ENCODE measurements at regions not wholly inside any gene's neighbourhood (a gene's known extent, or its start where the extent isn't known, plus 50 kb on each side); places are given as distances from the start of the nearest gene placed in this dataset.

- peak; percentile 67 for ATAC-seq (ENCODE audit: low FRiP score)
- DNase-seq (ENCODE audit: low spot score): no peak
- TF ChIP-seq, protein P1, sequence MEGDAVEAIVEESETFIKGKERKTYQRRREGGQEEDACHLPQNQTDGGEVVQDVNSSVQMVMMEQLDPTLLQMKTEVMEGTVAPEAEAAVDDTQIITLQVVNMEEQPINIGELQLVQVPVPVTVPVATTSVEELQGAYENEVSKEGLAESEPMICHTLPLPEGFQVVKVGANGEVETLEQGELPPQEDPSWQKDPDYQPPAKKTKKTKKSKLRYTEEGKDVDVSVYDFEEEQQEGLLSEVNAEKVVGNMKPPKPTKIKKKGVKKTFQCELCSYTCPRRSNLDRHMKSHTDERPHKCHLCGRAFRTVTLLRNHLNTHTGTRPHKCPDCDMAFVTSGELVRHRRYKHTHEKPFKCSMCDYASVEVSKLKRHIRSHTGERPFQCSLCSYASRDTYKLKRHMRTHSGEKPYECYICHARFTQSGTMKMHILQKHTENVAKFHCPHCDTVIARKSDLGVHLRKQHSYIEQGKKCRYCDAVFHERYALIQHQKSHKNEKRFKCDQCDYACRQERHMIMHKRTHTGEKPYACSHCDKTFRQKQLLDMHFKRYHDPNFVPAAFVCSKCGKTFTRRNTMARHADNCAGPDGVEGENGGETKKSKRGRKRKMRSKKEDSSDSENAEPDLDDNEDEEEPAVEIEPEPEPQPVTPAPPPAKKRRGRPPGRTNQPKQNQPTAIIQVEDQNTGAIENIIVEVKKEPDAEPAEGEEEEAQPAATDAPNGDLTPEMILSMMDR (IDR thresholded peaks at IDR 0.05): no peak
Observed at GRCh38 chr3:177827511-177828207, 630.4 kb upstream of the TBL1XR1 start.

DNA sequence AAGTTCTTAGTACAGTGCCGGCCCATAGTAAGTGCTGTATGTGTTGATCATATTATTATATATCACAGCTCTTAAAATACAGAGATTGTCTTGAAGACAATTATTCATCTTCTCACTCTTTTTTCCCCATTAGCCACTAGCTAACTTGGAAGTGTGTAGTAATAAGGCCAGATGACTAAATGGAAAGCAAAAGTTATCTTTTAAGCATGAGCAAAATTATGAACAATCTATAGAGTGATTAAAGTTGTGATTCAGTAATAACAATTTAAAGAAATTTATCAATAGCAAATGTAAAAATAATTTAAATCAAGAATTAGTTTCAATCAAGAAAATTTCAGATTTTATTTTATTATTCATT lies 630.9 kb upstream of the TBL1XR1 start:
- no peak for ATAC-seq (ENCODE audit: low FRiP score)
- no peak for DNase-seq (ENCODE audit: low spot score)
- TF ChIP-seq, protein P1 (IDR thresholded peaks at IDR 0.05): no peak

DNA sequence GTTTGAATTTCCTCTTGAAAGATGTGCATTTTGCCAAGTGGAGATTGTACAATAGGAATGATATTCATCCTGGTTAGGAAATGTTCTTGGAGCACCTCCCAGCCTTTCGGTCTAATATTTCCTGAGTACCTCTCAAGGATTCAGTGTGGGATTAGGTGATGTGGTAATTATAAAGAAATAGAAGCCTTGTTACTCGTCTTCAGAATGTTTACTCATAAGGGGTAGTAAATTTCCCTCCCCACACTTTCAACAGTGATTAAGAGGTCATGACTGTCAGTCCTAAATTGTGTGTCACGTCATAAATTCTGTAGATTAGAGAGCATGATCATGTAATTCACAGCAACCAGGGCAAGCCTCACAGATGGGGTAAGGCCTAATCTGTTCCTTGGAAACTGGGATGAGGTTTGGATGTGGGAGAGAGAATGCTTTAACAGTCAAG lies 633.1 kb upstream of the TBL1XR1 start:
- DNase-seq (ENCODE audit: low spot score): no peak
- ATAC-seq (ENCODE audit: low FRiP score): peak; percentile 81
- TF ChIP-seq, protein P1 (IDR thresholded peaks at IDR 0.05): no peak

DNA sequence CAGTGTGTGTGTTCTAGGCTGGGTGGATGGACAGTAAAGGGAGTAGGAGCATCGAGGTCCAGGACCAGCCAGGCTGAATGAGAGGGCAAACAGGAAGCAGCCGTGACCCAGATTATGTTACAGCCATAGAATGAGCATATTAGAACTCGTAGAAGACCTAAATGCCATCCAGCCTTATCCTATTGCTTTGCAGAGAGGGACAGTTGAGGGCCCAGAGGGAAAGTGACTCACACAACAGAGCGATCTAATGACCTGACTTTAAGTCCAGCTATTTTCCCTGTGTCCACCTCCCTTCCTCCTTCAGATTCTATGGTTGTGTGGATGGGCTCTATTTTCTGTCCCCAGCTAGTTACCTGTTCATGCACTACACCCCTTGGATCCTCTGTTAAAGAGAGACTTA lies 634.1 kb upstream of the TBL1XR1 start:
- no peak for DNase-seq (ENCODE audit: low spot score)

GRCh38 chr3:177832880-177833279 lies 635.6 kb upstream of the TBL1XR1 start:
- no peak for DNase-seq (ENCODE audit: low spot score)
- TF ChIP-seq, protein P1 (IDR thresholded peaks at IDR 0.05): no peak
- ATAC-seq (ENCODE audit: low FRiP score): no peak

More for the DNA sequence above, 634.1 kb upstream of the TBL1XR1 start:
- TF ChIP-seq, protein P1 (IDR thresholded peaks at IDR 0.05): no peak
- no peak for ATAC-seq (ENCODE audit: low FRiP score)

DNA sequence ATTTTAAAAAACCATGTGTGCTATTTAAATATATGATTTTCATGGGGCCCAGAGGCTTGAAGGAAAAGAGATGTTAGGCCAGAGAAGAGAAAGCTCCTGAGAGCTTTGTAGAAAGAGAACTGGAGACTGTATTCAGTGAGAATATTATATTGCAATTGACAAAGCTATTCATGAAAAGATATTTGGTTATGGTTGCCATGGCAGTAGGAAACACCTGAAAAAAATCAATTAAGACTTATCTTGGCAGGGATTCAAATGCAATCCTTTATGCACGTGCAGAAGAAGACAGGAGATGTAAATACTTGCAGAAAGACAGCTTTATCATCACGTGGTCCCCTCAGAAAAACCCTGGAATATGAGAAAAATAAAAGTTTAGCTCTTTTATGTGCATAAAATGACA lies 636.0 kb upstream of the TBL1XR1 start:
- no peak for ATAC-seq (ENCODE audit: low FRiP score)
- TF ChIP-seq, protein P1 (IDR thresholded peaks at IDR 0.05): no peak
- DNase-seq (ENCODE audit: low spot score): no peak

DNA sequence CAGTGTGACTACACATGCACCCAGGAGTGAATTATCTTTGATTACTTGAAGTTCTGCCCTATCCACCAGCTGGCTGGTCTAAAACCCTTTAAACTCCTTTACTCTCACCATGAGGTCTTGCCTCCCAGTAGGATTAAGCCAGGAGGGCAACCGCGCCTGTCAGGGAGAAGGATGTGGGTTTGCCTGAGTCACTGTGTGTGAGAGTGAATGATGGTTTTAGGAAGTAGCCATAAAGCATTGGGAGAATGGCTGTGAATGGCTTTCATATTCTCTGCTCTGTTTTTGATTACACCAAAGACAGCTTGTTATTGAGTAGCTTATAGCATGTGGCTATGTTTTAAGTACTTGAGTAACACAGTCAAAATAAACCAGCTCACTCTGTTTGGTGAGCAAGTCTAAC lies 637.7 kb upstream of the TBL1XR1 start:
- ATAC-seq (ENCODE audit: low FRiP score) (no peak), DNase-seq (ENCODE audit: low spot score) (no peak)
- TF ChIP-seq, protein P1 (IDR thresholded peaks at IDR 0.05): no peak

Data from omental fat pad (tissue), 3 donors.